ENCODE measurements at regions not wholly inside any gene's neighbourhood (a gene's known extent, or its start where the extent isn't known, plus 50 kb on each side); places are given as distances from the start of the nearest gene placed in this dataset.

- Histone ChIP-seq H3K79me2 (ENCODE audit: control insufficient read depth, insufficient read depth, low read length) (no peaks in the 10 kb centered on the region), H3K4me2 (ENCODE audit: insufficient read depth, low read length) (no peak overlapping the region), H4K20me1 (replicated peaks; ENCODE audit: control insufficient read depth, extremely low read depth, insufficient read depth, low read length) (no peaks in the 10 kb centered on the region), H3K27ac (ENCODE audit: insufficient read depth, low read depth, low read length) (no peak overlapping the region), H3K36me3 (ENCODE audit: control insufficient read depth in 2 of 2, extremely low read depth in 1 of 2, insufficient read depth in 2 of 2, low read length in 2 of 2) (no peaks in the 10 kb centered on the region), H3K9ac (replicated peaks; ENCODE audit: extremely low read depth, insufficient read depth, low read length) (no peak overlapping the region), H3K4me3 (replicated peaks in 1 of 3; ENCODE audit: insufficient read depth in 1 of 3, low read depth in 1 of 3, low read length in 3 of 3) (no peak overlapping the region), H3K9me3 (replicated peaks; ENCODE audit: control insufficient read depth, insufficient read depth, low read length) (no peaks in the 10 kb centered on the region), H3K4me1 (ENCODE audit: control insufficient read depth, extremely low read depth, insufficient read depth, low read length) (peaks cover under 1% of the 10 kb centered on the region), H2AFZ (ENCODE audit: low read depth, low read length) (no peak overlapping the region), H3K9me1 (replicated peaks; ENCODE audit: control insufficient read depth, extremely low read depth, insufficient read depth, low read length) (no peaks in the 10 kb centered on the region), H3K27me3 (ENCODE audit: control insufficient read depth in 2 of 2, insufficient read depth in 2 of 2, low read length in 2 of 2) (no peaks in the 10 kb centered on the region)
- POLR2A ChIA-PET: no interaction called here
- DNase-seq (ENCODE audit: low read depth, low spot score): no peak
- FAIRE-seq: no peak
- BruUV-seq (replicated peaks): no TSS peak
- CTCF ChIA-PET: no interaction called here
- TF ChIP-seq POLR2A (IDR thresholded peaks at IDR 0.05; ENCODE audit: low read depth, low read length) (no peak), GATA2 (IDR thresholded peaks at IDR 0.05; ENCODE audit: insufficient read depth, insufficient read length, low read depth, low read length) (no peak), EZH2 (IDR thresholded peaks at IDR 0.05; ENCODE audit: borderline replicate concordance, low read depth, low read length, severe bottlenecking) (no peak), CTCF (IDR thresholded peaks at IDR 0.05; ENCODE audit: extremely low read depth in 1 of 2, insufficient read depth in 1 of 2, low read depth in 1 of 2, low read length in 2 of 2) (no peak), MAX (IDR thresholded peaks at IDR 0.05; ENCODE audit: insufficient read depth, insufficient read length) (no peak), FOS (IDR thresholded peaks at IDR 0.05; ENCODE audit: borderline replicate concordance, insufficient read depth, low read length) (no peak), MYC (IDR thresholded peaks at IDR 0.05; ENCODE audit: low read depth, low read length) (no peak), JUN (IDR thresholded peaks at IDR 0.05; ENCODE audit: borderline replicate concordance, insufficient read depth, insufficient read length, low read depth) (no peak), POLR2AphosphoS5 (IDR thresholded peaks at IDR 0.05; ENCODE audit: insufficient read depth, low read depth, low read length) (no peak)
- dilution Hi-C loops (cut with MboI; ENCODE audit: extremely low pct_ligation_motif_present, low sequenced_read_pairs): no loop called here
- intact Hi-C loops (cut with micrococcal nuclease): no loop called here
These were observed 527.0 kb upstream of the ATP2B1 start for GRCh38 chr12:90235642-90236041.
